RWPE1 (cell line): ENCODE measurements at regions not wholly inside any gene's neighbourhood (a gene's known extent, or its start where the extent isn't known, plus 50 kb on each side); places are given as distances from the start of the nearest gene placed in this dataset.

Source experiments
- CTCF ChIA-PET: fragments of 350-600 bp; sonication (Branson Sonifier 250); formaldehyde crosslinking; extraction: SDS; loops from one replicate; lab custom pipeline; 2021; lab: Yijun Ruan, JAX
- POLR2A ChIA-PET: fragments of 400-600 bp; formaldehyde crosslinking; extraction: SDS; loops from one replicate; lab custom pipeline; 2020; ENCODE audit warnings: antibody characterized with exemption; ENCODE audit not compliant: low non-redundant PET; lab: Yijun Ruan, JAX
- DNase-seq: peaks from one replicate; pipeline ENCODE4 v3.0.0; 2012; ENCODE audit warnings: low spot score
- H3K27ac ChIP-seq: fragments of 450-650 bp; 2 replicates; pipeline ENCODE4 v1.5.1; 2017
- TF ChIP-seq, protein P1 (sequence below): fragments of 450-650 bp; conservative IDR thresholded peaks from 2 replicates; pipeline ENCODE4 v1.5.1; 2017; ENCODE audit warnings: low read depth, mild to moderate bottlenecking

DNA sequence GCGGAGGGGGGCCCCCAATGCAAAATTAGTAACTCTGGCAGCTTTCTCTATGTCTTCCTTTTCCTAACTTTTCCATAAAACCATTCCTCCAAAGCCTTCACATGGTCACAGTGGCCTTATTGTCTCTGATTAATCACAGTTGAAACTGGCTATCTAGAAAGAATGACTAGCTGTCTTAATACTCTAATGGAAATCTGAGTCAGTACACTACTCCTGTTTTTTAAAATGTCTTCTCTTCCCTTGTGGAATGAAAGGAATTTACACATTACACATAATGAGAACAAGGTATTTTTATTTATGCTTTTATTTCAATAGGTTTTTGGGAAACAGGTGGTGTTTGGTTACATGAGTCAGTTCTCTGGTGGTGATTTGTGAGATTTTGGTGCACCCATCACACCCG lies 66.3 kb upstream of the PUDP start:
- no peak for DNase-seq
- ChIA-PET POLR2A (no interaction called here), CTCF (no interaction called here)
- H3K27ac ChIP-seq, result no peak overlapping the region
- TF ChIP-seq, protein P1, sequence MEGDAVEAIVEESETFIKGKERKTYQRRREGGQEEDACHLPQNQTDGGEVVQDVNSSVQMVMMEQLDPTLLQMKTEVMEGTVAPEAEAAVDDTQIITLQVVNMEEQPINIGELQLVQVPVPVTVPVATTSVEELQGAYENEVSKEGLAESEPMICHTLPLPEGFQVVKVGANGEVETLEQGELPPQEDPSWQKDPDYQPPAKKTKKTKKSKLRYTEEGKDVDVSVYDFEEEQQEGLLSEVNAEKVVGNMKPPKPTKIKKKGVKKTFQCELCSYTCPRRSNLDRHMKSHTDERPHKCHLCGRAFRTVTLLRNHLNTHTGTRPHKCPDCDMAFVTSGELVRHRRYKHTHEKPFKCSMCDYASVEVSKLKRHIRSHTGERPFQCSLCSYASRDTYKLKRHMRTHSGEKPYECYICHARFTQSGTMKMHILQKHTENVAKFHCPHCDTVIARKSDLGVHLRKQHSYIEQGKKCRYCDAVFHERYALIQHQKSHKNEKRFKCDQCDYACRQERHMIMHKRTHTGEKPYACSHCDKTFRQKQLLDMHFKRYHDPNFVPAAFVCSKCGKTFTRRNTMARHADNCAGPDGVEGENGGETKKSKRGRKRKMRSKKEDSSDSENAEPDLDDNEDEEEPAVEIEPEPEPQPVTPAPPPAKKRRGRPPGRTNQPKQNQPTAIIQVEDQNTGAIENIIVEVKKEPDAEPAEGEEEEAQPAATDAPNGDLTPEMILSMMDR, result no peak

DNA sequence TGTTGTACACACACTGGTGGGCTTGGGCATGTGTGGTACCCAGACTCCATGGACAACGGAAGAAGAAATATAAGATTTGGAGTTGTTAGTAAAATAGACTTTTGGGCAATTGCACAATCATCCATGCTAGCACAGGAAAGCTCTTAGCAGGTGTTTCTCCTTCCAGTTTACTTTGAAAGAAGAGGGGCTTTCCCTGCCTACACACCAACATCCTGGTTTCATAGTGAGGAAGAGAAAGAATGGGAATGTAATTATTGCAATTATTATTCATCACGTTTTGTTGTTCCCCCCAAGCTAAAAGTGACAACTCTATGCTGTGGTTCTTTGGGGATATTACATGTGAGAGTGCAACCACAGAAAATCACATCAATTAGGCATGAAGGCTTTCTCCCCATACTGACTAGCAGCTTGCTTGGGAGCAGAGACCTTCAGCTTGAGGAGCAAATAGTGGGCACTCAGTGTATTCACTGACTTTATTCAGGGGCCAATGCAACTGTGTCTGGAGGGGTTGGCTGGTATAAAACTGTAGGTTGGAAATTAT lies 57.2 kb upstream of the PUDP start:
- TF ChIP-seq, protein P1, result no peak
- POLR2A ChIA-PET, result no interaction called here
- no peak for DNase-seq
- no peak overlapping the region for H3K27ac ChIP-seq
- CTCF ChIA-PET, result no interaction called here

DNA sequence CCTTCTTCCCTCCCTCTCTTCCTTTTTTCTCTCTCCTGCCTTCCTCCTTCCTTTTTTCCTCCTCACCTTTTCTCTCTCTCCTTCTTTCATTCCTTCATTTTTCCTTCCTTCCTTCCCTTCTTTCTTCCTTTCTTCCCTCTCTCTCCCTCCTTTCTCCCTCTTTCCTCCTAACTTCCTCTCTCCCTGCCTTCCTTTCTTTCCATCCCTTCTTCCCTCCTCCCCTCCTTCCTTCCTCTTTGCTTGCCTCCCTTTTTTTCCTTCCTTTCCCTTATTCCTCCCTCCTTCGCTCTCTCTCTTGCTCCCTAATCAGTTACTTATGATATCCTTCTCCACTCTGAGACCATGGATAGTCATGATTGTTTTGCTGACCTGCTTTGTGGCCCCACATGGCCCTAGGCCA lies 56.7 kb upstream of the PUDP start:
- POLR2A ChIA-PET, result no interaction called here
- CTCF ChIA-PET, result no interaction called here
- H3K27ac ChIP-seq, result no peak overlapping the region
- DNase-seq, result no peak
- TF ChIP-seq, protein P1, result no peak

DNA sequence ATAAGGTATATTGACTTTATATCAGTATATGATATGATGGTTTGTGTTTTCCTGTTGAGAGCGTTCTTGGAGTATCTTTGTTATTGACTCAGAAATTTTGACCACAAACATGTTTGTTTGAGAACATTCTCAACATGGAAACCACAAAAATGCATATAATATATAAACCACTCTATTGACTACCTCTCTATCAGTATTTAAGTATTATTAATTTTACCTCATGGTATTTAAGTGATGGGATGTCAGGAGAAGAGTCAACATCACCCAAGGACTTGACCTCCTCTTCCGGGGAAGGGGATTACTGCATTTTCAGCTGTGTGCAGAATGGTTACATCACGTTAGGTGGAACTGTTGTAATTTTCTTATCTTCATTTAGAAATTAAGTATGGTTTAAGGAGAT lies 54.3 kb upstream of the PUDP start:
- ChIA-PET POLR2A (no interaction called here), CTCF (no interaction called here)
- H3K27ac ChIP-seq, result no peak overlapping the region
- no peak for DNase-seq
- TF ChIP-seq, protein P1, result no peak

DNA sequence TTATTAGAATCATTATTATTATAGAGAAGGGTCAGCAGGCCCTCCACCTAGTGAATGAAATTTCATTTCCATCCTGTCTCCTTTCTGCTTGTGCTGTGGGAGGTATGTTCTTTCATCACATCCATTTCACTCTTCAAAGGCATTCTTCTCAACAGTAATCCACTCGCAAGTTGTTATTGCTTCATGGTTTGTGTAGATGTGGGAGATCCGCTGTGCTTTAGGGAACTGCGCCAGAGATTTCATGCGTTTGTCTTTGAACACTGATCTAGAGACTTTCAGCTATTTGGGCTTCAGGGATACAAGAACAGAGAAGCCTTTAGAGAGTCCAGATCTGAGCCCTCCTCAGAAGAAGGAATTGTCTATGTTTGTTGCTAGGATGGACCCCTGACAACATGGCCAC lies 53.5 kb upstream of the PUDP start:
- TF ChIP-seq, protein P1, result no peak
- no peak for DNase-seq
- POLR2A ChIA-PET, result no interaction called here
- CTCF ChIA-PET, result no interaction called here
- no peak overlapping the region for H3K27ac ChIP-seq

DNA sequence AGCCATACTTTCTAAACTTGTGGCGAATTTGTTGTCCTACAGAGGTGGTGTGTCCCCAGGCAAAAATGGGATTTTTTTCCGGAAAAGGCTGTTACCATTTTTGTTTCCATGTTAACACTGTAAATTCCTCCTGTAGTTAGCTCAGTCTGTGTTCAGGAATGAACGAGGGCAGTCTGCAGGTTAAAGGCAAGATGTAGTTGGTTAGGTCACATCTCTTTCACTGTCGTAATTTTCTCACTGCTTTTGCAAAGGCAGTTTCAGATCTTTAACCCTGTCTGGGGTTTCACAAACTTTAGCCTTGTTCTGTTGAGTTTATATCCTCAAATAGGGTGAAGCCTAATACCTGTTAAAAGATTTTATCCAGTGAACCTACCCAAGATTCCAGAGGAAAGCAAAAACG lies 50.5 kb upstream of the PUDP start:
- ChIA-PET POLR2A (no interaction called here), CTCF (no interaction called here)
- no peak for DNase-seq
- H3K27ac ChIP-seq, result no peak overlapping the region
- TF ChIP-seq, protein P1, result no peak
